ENCODE measurements at regions not wholly inside any gene's neighbourhood (a gene's known extent, or its start where the extent isn't known, plus 50 kb on each side); places are given as distances from the start of the nearest gene placed in this dataset.
"Not testable (repeated sequence)": the region's sequence is repeated elsewhere in the genome, so short reads cannot be mapped to it uniquely, and the experiment has no call there.

DNA sequence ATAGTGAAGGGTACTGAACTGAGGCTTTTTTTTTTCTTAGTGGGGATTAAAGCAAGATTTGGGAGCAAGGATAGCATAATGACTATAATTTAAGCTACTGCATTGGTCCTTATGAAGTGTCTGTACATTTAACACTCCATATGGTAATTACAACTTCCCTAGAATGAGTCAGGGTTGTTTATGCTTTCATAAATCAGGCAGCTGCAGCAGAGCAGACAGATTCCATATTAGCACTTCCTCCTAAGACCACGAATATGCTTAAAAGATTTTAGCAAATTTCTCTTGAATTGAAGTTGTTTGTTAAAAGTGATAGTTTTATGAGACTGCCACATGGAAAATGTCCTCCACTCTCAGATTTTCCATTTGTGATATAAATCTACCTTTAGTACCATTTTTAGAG lies 401.1 kb upstream of the SPRY2 start:
- DNase-seq (ENCODE audit: low spot score) = no peak

- no peak for DNase-seq (ENCODE audit: low spot score)
Observed at GRCh38 chr13:80740071-80740470, 399.1 kb upstream of the SPRY2 start.

GRCh38 chr13:80737513-80737912 lies 396.6 kb upstream of the SPRY2 start:
- DNase-seq (ENCODE audit: low spot score) = no peak

DNA sequence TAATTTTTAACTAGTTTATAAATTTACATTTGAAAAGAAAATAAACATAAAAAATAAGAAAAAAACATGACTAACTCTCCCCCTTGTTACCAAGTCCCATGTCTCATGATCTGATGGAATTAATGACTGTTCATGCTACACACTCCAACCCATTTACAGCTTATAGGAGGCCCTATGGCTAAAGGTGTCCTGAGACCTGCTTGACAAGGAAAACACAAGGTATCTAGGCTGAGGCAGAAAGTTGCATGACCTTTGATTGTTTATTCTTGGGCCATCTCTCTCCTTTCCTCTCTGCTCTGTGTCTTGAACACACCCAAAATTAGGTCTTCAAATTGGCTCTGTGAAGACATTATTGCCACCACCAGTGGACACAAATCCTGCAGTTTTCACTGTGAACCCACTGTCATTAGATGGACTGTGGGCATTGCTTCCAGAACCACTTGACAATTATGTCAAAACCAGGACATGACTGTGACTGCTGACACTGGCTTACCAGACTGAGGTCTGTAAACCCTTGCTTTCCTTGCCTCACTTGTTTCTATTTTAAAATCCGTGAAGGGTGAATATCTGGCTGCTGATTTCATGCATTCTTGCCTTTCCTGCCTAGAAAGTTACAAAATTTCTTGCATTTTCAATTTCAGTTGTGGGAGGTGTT lies 386.5 kb upstream of the SPRY2 start:
- no peak for DNase-seq (ENCODE audit: low spot score)

GRCh38 chr13:80726868-80727267 lies 385.9 kb upstream of the SPRY2 start:
- no peak for DNase-seq (ENCODE audit: low spot score)

- DNase-seq (ENCODE audit: low spot score) = no peak
Observed at GRCh38 chr13:80721689-80722088, 380.8 kb upstream of the SPRY2 start.

DNA sequence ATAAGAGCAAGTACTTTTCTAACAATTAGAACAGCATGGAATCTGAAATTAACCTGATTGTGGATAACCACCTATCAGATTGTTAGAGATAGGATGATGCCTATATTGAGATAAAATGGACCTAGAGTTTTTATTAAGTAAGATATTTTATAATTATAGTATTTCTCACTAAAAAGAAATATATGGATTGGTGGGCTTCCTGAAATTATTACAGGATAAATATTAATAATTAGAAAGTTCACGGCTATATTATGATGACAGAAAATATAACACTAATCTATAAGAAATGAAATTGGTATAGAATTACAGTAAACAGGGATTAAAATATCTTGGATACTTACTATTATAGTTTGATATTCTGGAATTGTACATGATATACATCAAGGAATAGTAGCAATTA lies 378.0 kb upstream of the SPRY2 start:
- no peak for DNase-seq (ENCODE audit: low spot score)

DNA sequence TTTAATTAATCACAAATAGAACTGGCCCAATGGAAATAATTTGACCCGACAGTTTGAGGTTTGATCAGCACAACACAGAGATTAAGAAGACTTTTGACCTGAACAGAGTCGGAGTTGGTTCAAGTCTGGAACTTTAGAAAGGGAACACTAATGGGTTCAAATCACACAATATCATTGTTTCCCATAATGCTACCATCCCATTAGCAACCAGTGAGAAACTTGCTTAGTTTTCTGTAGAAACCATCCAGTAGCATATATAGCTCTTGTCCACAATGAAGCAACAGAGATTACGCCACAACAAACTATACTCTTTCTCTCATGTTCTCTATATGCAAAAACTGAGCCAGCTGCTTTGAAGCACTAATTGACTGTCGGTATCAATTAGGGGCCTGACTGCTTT lies 376.9 kb upstream of the SPRY2 start:
- DNase-seq (ENCODE audit: low spot score) = no peak

DNA sequence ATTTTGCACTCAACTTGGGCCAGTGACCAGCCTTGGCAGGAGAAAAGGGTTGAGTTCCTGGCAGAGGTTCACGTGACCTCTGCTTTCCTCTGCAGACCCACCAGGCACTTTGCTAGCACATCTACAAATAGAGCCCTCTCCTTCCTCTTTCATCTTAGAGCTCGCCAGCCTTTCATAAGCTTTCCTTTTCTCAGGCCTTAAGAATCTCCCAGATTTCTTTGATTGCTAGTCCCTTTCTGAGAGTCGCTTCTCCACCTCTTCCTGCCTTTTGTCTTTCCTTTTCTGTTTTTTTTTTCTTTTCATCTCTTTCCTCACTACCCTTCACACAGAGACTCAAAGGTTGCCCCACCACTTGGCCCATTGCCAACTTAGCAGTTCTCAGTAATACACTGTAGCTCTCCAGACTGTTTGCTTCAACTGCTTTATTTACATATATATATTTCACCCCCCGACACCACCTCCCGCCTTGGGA lies 375.7 kb upstream of the SPRY2 start:
- no peak for DNase-seq (ENCODE audit: low spot score)

DNA sequence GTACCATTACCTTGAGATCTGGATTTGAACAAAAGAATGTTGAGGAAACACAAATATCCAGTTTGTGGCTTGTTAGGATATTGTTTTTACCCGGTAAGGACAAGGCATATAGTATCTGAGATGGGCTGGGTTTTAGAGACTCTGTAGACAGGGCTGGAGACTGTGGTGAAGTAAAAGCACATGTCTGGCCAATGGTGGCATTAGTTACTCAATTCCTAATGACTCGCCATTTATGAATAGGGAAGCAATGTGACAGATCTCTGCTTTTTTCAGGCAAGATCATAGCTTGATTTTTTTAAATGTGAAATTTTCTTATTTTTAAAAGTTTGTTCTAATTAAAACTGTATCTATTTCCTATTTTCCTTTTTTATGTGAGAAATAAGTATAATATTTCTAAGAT lies 371.1 kb upstream of the SPRY2 start:
- no peak for DNase-seq (ENCODE audit: low spot score)

- no peak for DNase-seq (ENCODE audit: low spot score)
Observed at GRCh38 chr13:80708791-80709190, 367.9 kb upstream of the SPRY2 start.

GRCh38 chr13:80707000-80707983 lies 366.4 kb upstream of the SPRY2 start:
- no peak for DNase-seq (ENCODE audit: low spot score)

GRCh38 chr13:80706164-80706471 lies 365.2 kb upstream of the SPRY2 start:
- no peak for DNase-seq (ENCODE audit: low spot score)

- DNase-seq (ENCODE audit: low spot score) = no peak
Observed at GRCh38 chr13:80705371-80706163, 364.6 kb upstream of the SPRY2 start.

DNA sequence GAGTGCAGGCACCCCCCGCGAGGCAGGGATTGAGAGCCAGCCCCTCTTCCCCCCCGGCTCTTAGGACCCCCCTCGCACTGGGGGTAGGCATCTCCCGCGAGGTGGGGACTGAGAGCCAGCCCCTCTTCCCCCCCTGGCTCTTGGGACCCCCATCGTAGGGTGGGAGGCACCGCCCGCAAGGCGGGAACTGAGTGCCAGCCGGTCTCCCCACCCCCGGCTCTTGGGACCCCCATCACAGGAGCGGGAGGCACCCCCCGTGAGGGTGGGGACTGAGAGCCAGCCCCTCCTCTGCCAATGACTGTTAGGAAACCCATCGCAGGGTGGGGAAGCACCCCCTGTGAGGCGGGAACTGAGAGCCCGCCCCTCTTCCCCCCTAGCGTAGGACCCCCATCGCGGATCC lies 363.4 kb upstream of the SPRY2 start:
- DNase-seq (ENCODE audit: low spot score) = no peak

- no peak for DNase-seq (ENCODE audit: low spot score)
Observed at GRCh38 chr13:80695841-80696240, 354.9 kb upstream of the SPRY2 start.

DNA sequence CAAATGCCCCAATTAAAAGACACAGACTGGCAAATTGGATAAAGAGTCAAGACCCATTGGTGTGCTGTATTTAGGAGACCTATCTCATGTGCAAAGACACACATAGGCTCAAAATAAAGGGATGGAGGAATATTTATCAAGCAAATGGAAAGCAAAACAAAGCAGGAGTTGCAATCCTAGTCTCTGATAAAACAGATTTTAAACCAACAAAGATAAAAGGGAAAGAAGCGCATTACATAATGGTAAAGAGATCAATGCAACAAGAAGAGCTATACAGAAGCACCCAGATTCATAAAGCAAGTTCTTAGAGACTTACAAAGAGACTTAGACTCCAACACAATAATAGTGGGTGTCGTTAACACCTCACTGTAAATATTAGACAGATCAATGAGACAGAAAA lies 350.9 kb upstream of the SPRY2 start:
- not testable (repeated sequence) for DNase-seq (ENCODE audit: low spot score)

DNA sequence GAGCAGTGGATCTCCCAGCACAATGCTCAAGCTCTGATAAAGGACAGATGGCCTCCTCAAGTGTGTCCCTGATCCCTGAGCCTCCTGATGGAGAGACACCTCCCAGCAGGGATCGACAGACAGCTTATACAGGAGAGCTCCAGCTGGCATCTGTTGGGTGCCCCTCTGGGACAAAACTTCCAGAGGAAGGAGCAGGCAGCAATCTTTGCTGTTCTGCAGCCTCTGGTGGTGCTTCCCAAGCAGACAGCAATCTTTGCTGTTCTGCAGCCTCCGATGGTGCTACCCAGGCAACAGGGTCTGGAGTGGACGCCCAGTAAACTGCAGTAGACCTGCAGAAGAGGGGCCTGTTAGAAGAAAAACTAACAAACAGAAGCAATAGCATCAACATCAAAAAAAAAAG lies 349.3 kb upstream of the SPRY2 start:
- DNase-seq (ENCODE audit: low spot score) = no peak

- no peak for DNase-seq (ENCODE audit: low spot score)
Observed at GRCh38 chr13:80688593-80688992, 347.7 kb upstream of the SPRY2 start.

DNA sequence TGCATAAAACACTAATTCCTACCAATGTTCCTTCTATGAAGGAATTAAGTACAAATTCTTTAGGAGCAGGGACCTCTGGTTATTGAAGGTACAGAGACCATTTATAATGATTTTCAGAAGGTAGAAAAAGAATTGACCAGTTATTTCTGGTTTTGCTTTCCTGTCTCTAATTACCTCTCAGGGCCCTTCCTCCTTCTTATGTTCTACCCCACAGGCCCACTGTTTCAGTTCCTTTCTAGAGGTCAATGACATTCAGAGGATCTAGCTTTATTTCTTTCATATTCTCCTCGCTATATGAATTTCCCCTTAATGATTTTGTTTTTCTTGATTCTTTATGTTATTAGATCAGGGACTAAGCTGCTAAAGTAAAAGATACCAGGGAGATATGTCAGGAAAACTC lies 345.0 kb upstream of the SPRY2 start:
- no peak for DNase-seq (ENCODE audit: low spot score)

GRCh38 chr13:80684217-80684991 lies 343.5 kb upstream of the SPRY2 start:
- DNase-seq (ENCODE audit: low spot score) = no peak

All from mucosa of gallbladder (tissue), 1 donor.